ENCODE measurements at regions not wholly inside any gene's neighbourhood (a gene's known extent, or its start where the extent isn't known, plus 50 kb on each side); places are given as distances from the start of the nearest gene placed in this dataset.

- TF ChIP-seq, protein P1, sequence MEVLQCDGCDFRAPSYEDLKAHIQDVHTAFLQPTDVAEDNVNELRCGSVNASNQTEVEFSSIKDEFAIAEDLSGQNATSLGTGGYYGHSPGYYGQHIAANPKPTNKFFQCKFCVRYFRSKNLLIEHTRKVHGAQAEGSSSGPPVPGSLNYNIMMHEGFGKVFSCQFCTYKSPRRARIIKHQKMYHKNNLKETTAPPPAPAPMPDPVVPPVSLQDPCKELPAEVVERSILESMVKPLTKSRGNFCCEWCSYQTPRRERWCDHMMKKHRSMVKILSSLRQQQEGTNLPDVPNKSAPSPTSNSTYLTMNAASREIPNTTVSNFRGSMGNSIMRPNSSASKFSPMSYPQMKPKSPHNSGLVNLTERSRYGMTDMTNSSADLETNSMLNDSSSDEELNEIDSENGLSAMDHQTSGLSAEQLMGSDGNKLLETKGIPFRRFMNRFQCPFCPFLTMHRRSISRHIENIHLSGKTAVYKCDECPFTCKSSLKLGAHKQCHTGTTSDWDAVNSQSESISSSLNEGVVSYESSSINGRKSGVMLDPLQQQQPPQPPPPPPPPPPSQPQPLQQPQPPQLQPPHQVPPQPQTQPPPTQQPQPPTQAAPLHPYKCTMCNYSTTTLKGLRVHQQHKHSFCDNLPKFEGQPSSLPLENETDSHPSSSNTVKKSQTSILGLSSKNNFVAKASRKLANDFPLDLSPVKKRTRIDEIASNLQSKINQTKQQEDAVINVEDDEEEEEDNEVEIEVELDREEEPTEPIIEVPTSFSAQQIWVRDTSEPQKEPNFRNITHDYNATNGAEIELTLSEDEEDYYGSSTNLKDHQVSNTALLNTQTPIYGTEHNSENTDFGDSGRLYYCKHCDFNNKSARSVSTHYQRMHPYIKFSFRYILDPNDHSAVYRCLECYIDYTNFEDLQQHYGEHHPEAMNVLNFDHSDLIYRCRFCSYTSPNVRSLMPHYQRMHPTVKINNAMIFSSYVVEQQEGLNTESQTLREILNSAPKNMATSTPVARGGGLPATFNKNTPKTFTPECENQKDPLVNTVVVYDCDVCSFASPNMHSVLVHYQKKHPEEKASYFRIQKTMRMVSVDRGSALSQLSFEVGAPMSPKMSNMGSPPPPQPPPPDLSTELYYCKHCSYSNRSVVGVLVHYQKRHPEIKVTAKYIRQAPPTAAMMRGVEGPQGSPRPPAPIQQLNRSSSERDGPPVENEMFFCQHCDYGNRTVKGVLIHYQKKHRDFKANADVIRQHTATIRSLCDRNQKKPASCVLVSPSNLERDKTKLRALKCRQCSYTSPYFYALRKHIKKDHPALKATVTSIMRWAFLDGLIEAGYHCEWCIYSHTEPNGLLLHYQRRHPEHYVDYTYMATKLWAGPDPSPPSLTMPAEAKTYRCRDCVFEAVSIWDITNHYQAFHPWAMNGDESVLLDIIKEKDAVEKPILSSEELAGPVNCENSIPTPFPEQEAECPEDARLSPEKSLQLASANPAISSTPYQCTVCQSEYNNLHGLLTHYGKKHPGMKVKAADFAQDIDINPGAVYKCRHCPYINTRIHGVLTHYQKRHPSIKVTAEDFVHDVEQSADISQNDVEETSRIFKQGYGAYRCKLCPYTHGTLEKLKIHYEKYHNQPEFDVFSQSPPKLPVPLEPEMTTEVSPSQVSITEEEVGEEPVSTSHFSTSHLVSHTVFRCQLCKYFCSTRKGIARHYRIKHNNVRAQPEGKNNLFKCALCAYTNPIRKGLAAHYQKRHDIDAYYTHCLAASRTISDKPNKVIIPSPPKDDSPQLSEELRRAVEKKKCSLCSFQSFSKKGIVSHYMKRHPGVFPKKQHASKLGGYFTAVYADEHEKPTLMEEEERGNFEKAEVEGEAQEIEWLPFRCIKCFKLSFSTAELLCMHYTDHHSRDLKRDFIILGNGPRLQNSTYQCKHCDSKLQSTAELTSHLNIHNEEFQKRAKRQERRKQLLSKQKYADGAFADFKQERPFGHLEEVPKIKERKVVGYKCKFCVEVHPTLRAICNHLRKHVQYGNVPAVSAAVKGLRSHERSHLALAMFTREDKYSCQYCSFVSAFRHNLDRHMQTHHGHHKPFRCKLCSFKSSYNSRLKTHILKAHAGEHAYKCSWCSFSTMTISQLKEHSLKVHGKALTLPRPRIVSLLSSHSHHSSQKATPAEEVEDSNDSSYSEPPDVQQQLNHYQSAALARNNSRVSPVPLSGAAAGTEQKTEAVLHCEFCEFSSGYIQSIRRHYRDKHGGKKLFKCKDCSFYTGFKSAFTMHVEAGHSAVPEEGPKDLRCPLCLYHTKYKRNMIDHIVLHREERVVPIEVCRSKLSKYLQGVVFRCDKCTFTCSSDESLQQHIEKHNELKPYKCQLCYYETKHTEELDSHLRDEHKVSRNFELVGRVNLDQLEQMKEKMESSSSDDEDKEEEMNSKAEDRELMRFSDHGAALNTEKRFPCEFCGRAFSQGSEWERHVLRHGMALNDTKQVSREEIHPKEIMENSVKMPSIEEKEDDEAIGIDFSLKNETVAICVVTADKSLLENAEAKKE (CRISPR knock-in tag; IDR thresholded peaks at IDR 0.05), result no peak
These were observed 143.4 kb upstream of the ANO3 start (continued) for GRCh38 chr11:26188554-26188953.

GRCh38 chr11:26191193-26191592 lies 140.7 kb upstream of the ANO3 start:
- H3K36me3 Mint-ChIP-seq (ENCODE audit: low read depth), result no peaks in the 10 kb centered on the region
- Histone ChIP-seq H3F3A (replicated peaks; ENCODE audit: low read depth) (no peaks in the 10 kb centered on the region), H2AFZ (no peak overlapping the region), H3K9me2 (ENCODE audit: insufficient read depth) (no peaks in the 10 kb centered on the region), H3K4me1 (ENCODE audit: insufficient read depth) (no peaks in the 10 kb centered on the region), H3K79me2 (replicated peaks; ENCODE audit: insufficient read depth) (no peaks in the 10 kb centered on the region), H3K4me3 (no peak overlapping the region), H3K27ac (ENCODE audit: low read depth) (no peak overlapping the region), H3K36me3 (ENCODE audit: insufficient read depth) (no peaks in the 10 kb centered on the region), H3K27me3 (ENCODE audit: insufficient read depth) (no peaks in the 10 kb centered on the region), H4K20me1 (replicated peaks; ENCODE audit: insufficient read depth) (no peaks in the 10 kb centered on the region), H3K4me2 (no peak overlapping the region)
- no peak overlapping the region for H3K27ac Mint-ChIP-seq
- H3K9me3 Mint-ChIP-seq, result no peaks in the 10 kb centered on the region
- no peak for TF ChIP-seq EZH2phosphoT487 (IDR thresholded peaks at IDR 0.05; ENCODE audit: unreplicated experiment)
- no peak for TF ChIP-seq ZNF114 (CRISPR knock-in tag; IDR thresholded peaks at IDR 0.05)
- TF ChIP-seq STAT1 (IDR thresholded peaks at IDR 0.05; ENCODE audit: unreplicated experiment), result no peak
- TF ChIP-seq NANOG (IDR thresholded peaks at IDR 0.05; ENCODE audit: borderline replicate concordance), result no peak
- TF ChIP-seq CREB1 (CRISPR knock-in tag; IDR thresholded peaks at IDR 0.05; ENCODE audit: low read depth), result no peak
- no peak for TF ChIP-seq CTCF (conservative IDR thresholded peaks at IDR 0.05; ENCODE audit: low read depth in 2 of 2)
- TF ChIP-seq, protein P2, sequence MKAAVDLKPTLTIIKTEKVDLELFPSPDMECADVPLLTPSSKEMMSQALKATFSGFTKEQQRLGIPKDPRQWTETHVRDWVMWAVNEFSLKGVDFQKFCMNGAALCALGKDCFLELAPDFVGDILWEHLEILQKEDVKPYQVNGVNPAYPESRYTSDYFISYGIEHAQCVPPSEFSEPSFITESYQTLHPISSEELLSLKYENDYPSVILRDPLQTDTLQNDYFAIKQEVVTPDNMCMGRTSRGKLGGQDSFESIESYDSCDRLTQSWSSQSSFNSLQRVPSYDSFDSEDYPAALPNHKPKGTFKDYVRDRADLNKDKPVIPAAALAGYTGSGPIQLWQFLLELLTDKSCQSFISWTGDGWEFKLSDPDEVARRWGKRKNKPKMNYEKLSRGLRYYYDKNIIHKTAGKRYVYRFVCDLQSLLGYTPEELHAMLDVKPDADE (IDR thresholded peaks at IDR 0.05), result no peak
- no peak for TF ChIP-seq POLR2AphosphoS5 (IDR thresholded peaks at IDR 0.05; ENCODE audit: low read depth)
- no peak overlapping the region for H3K4me3 Mint-ChIP-seq
- ATAC-seq (no peak), DNase-seq (ENCODE audit: low spot score) (no peak)
- H3K27me3 Mint-ChIP-seq (ENCODE audit: insufficient read depth, low read depth, poor library complexity), result no peaks in the 10 kb centered on the region
- H3K4me1 Mint-ChIP-seq, result peaks cover 2% of the 10 kb centered on the region; the same call in 1 of the 3 replicates

All from GM23338 (cell line).